ENCODE measurements at regions not wholly inside any gene's neighbourhood (a gene's known extent, or its start where the extent isn't known, plus 50 kb on each side); places are given as distances from the start of the nearest gene placed in this dataset.

DNA sequence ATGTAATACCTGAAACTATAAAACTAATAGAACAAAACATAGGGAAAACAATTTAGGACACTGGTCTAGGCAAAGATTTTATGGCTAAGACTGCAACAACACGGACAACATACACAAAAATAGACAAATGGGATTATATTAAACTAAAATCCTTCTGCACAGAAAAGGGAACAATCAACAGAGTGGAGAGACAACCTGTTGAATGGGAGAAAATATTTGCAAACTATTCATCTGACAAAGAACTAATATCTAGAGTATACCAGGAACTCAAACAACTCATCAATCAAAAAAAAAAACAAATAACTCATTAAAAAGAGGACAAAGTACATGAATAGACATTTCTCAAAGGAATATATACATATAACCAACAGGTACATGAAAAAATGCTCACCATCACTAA lies 174.5 kb downstream of the FNDC1 start:
- H3K27ac Mint-ChIP-seq = no peak overlapping the region
- Histone ChIP-seq H3K79me2 (ENCODE audit: insufficient read depth, low read length) (no peaks in the 10 kb centered on the region), H3K18ac (ENCODE audit: insufficient read length, low read depth, low read length) (no peak overlapping the region), H3K4me1 (ENCODE audit: insufficient read depth, low read length) (no peaks in the 10 kb centered on the region), H4K20me1 (ENCODE audit: control insufficient read depth, insufficient read depth, insufficient read length) (no peaks in the 10 kb centered on the region), H3T11ph (ENCODE audit: low read length) (no peak overlapping the region), H2BK20ac (ENCODE audit: low read depth, low read length, poor library complexity, severe bottlenecking) (no peak overlapping the region), H2AFZ (ENCODE audit: low read length) (no peak overlapping the region), H3K14ac (ENCODE audit: insufficient read depth, low read length) (no peak overlapping the region), H4K8ac (replicated peaks; ENCODE audit: insufficient read length, low read depth, low read length) (no peak overlapping the region), H3K4ac (ENCODE audit: low read depth, low read length) (no peak overlapping the region), H2BK5ac (ENCODE audit: insufficient read length, low read length) (no peak overlapping the region), H4K5ac (ENCODE audit: insufficient read length, low read depth, low read length) (no peak overlapping the region), H4K91ac (ENCODE audit: insufficient read length, low read depth, low read length) (no peak overlapping the region), H3K4me2 (ENCODE audit: insufficient read depth, insufficient read length, low read length) (no peak overlapping the region), H3K23me2 (ENCODE audit: insufficient read length, low read depth, low read length, poor library complexity, severe bottlenecking) (no peaks in the 10 kb centered on the region), H3K9ac (ENCODE audit: extremely low read depth, insufficient read length, low read length) (no peak overlapping the region), H2AK5ac (ENCODE audit: insufficient read length, low read length) (no peak overlapping the region), H3K27ac (ENCODE audit: insufficient read length, low read depth, low read length) (no peak overlapping the region), H3K56ac (ENCODE audit: insufficient read length, low read depth, low read length) (no peak overlapping the region), H3K23ac (ENCODE audit: insufficient read length, low read depth, low read length) (no peak overlapping the region), H2BK120ac (ENCODE audit: low read depth, low read length, poor library complexity, severe bottlenecking) (no peak overlapping the region), H3K79me1 (ENCODE audit: insufficient read depth, low read depth, low read length, poor library complexity, severe bottlenecking) (no peaks in the 10 kb centered on the region), H3K9me3 (ENCODE audit: control insufficient read depth, low read depth, low read length) (no peaks in the 10 kb centered on the region), H3K27me3 (ENCODE audit: insufficient read depth, low read length) (no peaks in the 10 kb centered on the region), H2BK15ac (ENCODE audit: low read depth, low read length) (no peak overlapping the region), H2BK12ac (ENCODE audit: insufficient read length, low read depth, low read length) (no peak overlapping the region)
- no peaks in the 10 kb centered on the region for H3K36me3 Mint-ChIP-seq (ENCODE audit: insufficient read depth in 1 of 3, low read depth in 3 of 3)
- H3K27me3 Mint-ChIP-seq (ENCODE audit: low read depth) = peaks cover 14% of the 10 kb centered on the region
- H3K9me3 Mint-ChIP-seq = peaks cover 3 to 74% of the 10 kb centered on the region in 2 experiments; a peak in 3 of 5 replicates
- WGBS (ENCODE audit: extremely low coverage, insufficient read length, low lambda C conversion rate) = no CpG with 5 or more reads among the region's 1 CpG
- DNase-seq = no peak
- TF ChIP-seq, protein P1, sequence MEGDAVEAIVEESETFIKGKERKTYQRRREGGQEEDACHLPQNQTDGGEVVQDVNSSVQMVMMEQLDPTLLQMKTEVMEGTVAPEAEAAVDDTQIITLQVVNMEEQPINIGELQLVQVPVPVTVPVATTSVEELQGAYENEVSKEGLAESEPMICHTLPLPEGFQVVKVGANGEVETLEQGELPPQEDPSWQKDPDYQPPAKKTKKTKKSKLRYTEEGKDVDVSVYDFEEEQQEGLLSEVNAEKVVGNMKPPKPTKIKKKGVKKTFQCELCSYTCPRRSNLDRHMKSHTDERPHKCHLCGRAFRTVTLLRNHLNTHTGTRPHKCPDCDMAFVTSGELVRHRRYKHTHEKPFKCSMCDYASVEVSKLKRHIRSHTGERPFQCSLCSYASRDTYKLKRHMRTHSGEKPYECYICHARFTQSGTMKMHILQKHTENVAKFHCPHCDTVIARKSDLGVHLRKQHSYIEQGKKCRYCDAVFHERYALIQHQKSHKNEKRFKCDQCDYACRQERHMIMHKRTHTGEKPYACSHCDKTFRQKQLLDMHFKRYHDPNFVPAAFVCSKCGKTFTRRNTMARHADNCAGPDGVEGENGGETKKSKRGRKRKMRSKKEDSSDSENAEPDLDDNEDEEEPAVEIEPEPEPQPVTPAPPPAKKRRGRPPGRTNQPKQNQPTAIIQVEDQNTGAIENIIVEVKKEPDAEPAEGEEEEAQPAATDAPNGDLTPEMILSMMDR (conservative IDR thresholded peaks at IDR 0.05) = no peak
- H3K4me3 Mint-ChIP-seq = no peak overlapping the region
- H3K4me1 Mint-ChIP-seq = no peaks in the 10 kb centered on the region

Data from H9 (cell line).